SK-N-SH treated with all-trans-retinoic acid at 6 μM for 48 hours (cell line): ENCODE measurements at regions not wholly inside any gene's neighbourhood (a gene's known extent, or its start where the extent isn't known, plus 50 kb on each side); places are given as distances from the start of the nearest gene placed in this dataset.

Source experiments
- ATAC-seq: fragments of 200-7000 bp; cut with Tn5 transposase; 3 replicates; pipeline ENCODE4 v1.9.1; 2020; ENCODE audit warnings: mild to moderate bottlenecking, moderate library complexity
- ARNTL ChIP-seq: fragments of 450-650 bp; formaldehyde crosslinking; IDR thresholded peaks from 2 replicates; pipeline ENCODE4 v1.5.0; 2020; ENCODE audit warnings: low read depth, mild to moderate bottlenecking, moderate library complexity, borderline replicate concordance
- BACH2 ChIP-seq: fragments of 250-450 bp; sonication (Bioruptor Pico); IDR thresholded peaks from 2 replicates; pipeline ENCODE4 v1.9.0; 2021; ENCODE audit warnings: mild to moderate bottlenecking, borderline replicate concordance
- CSRNP3 ChIP-seq: fragments of 250-450 bp; sonication (Bioruptor Pico); IDR thresholded peaks from 2 replicates; pipeline ENCODE4 v1.5.1; 2021; ENCODE audit warnings: mild to moderate bottlenecking, moderate library complexity
- GLIS3 ChIP-seq: fragments of 250-450 bp; sonication (Bioruptor Pico); IDR thresholded peaks from 2 replicates; pipeline ENCODE4 v1.5.0; 2020; ENCODE audit warnings: mild to moderate bottlenecking, moderate library complexity
- OSR1 ChIP-seq: fragments of 250-450 bp; sonication (Bioruptor Pico); IDR thresholded peaks from 2 replicates; pipeline ENCODE4 v1.8.0; 2022; ENCODE audit warnings: moderate library complexity, mild to moderate bottlenecking, inconsistent platforms
- PATZ1 ChIP-seq: fragments of 250-450 bp; sonication (Bioruptor Pico); IDR thresholded peaks from 2 replicates; pipeline ENCODE4 v1.8.0; 2020; ENCODE audit warnings: mild to moderate bottlenecking, moderate library complexity, borderline replicate concordance
- PPARA ChIP-seq: fragments of 250-450 bp; sonication (Bioruptor Pico); IDR thresholded peaks from 2 replicates; pipeline ENCODE4 v1.5.0; 2020; ENCODE audit warnings: mild to moderate bottlenecking, borderline replicate concordance
- RARB ChIP-seq: fragments of 250-450 bp; sonication (Bioruptor Pico); IDR thresholded peaks from 2 replicates; pipeline ENCODE4 v1.8.0; 2021; ENCODE audit warnings: mild to moderate bottlenecking, moderate library complexity
- SNAI2 ChIP-seq: fragments of 250-450 bp; sonication (Bioruptor Pico); IDR thresholded peaks from 2 replicates; pipeline ENCODE4 v1.5.0; 2020; ENCODE audit warnings: mild to moderate bottlenecking, moderate library complexity
- TCF4 ChIP-seq: fragments of 250-450 bp; sonication (Bioruptor Pico); IDR thresholded peaks from 2 replicates; pipeline ENCODE4 v1.8.0; 2021; ENCODE audit warnings: mild to moderate bottlenecking, moderate library complexity, borderline replicate concordance
- TOX ChIP-seq: fragments of 250-450 bp; sonication (Bioruptor Pico); IDR thresholded peaks from 2 replicates; pipeline ENCODE4 v1.8.0; 2021; ENCODE audit warnings: mild to moderate bottlenecking, moderate library complexity, borderline replicate concordance
- ZC3H10 ChIP-seq: fragments of 250-450 bp; sonication (Bioruptor Pico); IDR thresholded peaks from 2 replicates; pipeline ENCODE4 v1.5.1; 2021; ENCODE audit warnings: mild to moderate bottlenecking, moderate library complexity
- ZFP3 ChIP-seq: fragments of 250-450 bp; sonication (Bioruptor Pico); IDR thresholded peaks from 2 replicates; pipeline ENCODE4 v1.5.0; 2020; ENCODE audit warnings: mild to moderate bottlenecking, moderate library complexity
- ZFP30 ChIP-seq: fragments of 450-650 bp; formaldehyde crosslinking; IDR thresholded peaks from 2 replicates; pipeline ENCODE4 v1.5.0; 2022; ENCODE audit warnings: mild to moderate bottlenecking, moderate library complexity
- ZNF565 ChIP-seq: fragments of 450-650 bp; formaldehyde crosslinking; conservative IDR thresholded peaks from 2 replicates; pipeline ENCODE4 v1.5.0; 2020; ENCODE audit warnings: low read depth, mild to moderate bottlenecking, moderate library complexity
- ZNF70 ChIP-seq: fragments of 450-650 bp; formaldehyde crosslinking; IDR thresholded peaks from 2 replicates; pipeline ENCODE4 v1.5.0; 2020; ENCODE audit warnings: mild to moderate bottlenecking, moderate library complexity
- ZNF8 ChIP-seq: fragments of 450-650 bp; formaldehyde crosslinking; IDR thresholded peaks from 2 replicates; pipeline ENCODE4 v1.5.0; 2020; ENCODE audit warnings: mild to moderate bottlenecking, moderate library complexity
- TF ChIP-seq, protein P1 (sequence below): fragments of 250-450 bp; sonication (Bioruptor Pico); IDR thresholded peaks from 2 replicates; pipeline ENCODE4 v1.5.1; 2020; ENCODE audit warnings: low read depth, mild to moderate bottlenecking, moderate library complexity
- TF ChIP-seq, protein P2 (sequence below): fragments of 250-450 bp; sonication (Bioruptor Pico); IDR thresholded peaks from 2 replicates; pipeline ENCODE4 v1.8.0; 2021; ENCODE audit warnings: low read depth, mild to moderate bottlenecking, moderate library complexity, borderline replicate concordance
- TF ChIP-seq, protein P3 (sequence below): fragments of 250-450 bp; sonication (Bioruptor Pico); IDR thresholded peaks from 2 replicates; pipeline ENCODE4 v1.5.0; 2020; ENCODE audit warnings: mild to moderate bottlenecking, moderate library complexity

GRCh38 chr2:224312741-224313140, 89.2 kb downstream of the FAM124B start:
- no peak for ATAC-seq
- TF ChIP-seq ZC3H10 (CRISPR knock-in tag) (no peak), ZNF565 (CRISPR knock-in tag) (no peak), OSR1 (CRISPR knock-in tag) (no peak), ZNF70 (CRISPR knock-in tag) (no peak), PATZ1 (CRISPR knock-in tag) (no peak), GLIS3 (CRISPR knock-in tag) (no peak)
- TF ChIP-seq, protein P1, sequence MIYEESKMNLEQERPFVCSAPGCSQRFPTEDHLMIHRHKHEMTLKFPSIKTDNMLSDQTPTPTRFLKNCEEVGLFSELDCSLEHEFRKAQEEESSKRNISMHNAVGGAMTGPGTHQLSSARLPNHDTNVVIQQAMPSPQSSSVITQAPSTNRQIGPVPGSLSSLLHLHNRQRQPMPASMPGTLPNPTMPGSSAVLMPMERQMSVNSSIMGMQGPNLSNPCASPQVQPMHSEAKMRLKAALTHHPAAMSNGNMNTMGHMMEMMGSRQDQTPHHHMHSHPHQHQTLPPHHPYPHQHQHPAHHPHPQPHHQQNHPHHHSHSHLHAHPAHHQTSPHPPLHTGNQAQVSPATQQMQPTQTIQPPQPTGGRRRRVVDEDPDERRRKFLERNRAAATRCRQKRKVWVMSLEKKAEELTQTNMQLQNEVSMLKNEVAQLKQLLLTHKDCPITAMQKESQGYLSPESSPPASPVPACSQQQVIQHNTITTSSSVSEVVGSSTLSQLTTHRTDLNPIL (CRISPR knock-in tag): no peak
- TF ChIP-seq, protein P2, sequence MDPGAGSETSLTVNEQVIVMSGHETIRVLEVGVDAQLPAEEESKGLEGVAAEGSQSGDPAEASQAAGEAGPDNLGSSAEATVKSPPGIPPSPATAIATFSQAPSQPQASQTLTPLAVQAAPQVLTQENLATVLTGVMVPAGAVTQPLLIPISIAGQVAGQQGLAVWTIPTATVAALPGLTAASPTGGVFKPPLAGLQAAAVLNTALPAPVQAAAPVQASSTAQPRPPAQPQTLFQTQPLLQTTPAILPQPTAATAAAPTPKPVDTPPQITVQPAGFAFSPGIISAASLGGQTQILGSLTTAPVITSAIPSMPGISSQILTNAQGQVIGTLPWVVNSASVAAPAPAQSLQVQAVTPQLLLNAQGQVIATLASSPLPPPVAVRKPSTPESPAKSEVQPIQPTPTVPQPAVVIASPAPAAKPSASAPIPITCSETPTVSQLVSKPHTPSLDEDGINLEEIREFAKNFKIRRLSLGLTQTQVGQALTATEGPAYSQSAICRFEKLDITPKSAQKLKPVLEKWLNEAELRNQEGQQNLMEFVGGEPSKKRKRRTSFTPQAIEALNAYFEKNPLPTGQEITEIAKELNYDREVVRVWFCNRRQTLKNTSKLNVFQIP: no peak
- TF ChIP-seq, all 23 proteins: peak for 0

- TF ChIP-seq BACH2 (no peak), RARB (CRISPR knock-in tag) (no peak), ZNF565 (CRISPR knock-in tag) (no peak), PATZ1 (CRISPR knock-in tag) (no peak), CSRNP3 (CRISPR knock-in tag) (no peak), TCF4 (CRISPR knock-in tag) (no peak), PPARA (no peak), ZFP30 (CRISPR knock-in tag) (no peak), ARNTL (CRISPR knock-in tag) (no peak), GLIS3 (CRISPR knock-in tag) (no peak), SNAI2 (no peak), ZFP3 (CRISPR knock-in tag) (no peak), ZNF8 (CRISPR knock-in tag) (no peak), TOX (CRISPR knock-in tag) (no peak)
- TF ChIP-seq, protein P1 (CRISPR knock-in tag): no peak
- TF ChIP-seq, protein P3, sequence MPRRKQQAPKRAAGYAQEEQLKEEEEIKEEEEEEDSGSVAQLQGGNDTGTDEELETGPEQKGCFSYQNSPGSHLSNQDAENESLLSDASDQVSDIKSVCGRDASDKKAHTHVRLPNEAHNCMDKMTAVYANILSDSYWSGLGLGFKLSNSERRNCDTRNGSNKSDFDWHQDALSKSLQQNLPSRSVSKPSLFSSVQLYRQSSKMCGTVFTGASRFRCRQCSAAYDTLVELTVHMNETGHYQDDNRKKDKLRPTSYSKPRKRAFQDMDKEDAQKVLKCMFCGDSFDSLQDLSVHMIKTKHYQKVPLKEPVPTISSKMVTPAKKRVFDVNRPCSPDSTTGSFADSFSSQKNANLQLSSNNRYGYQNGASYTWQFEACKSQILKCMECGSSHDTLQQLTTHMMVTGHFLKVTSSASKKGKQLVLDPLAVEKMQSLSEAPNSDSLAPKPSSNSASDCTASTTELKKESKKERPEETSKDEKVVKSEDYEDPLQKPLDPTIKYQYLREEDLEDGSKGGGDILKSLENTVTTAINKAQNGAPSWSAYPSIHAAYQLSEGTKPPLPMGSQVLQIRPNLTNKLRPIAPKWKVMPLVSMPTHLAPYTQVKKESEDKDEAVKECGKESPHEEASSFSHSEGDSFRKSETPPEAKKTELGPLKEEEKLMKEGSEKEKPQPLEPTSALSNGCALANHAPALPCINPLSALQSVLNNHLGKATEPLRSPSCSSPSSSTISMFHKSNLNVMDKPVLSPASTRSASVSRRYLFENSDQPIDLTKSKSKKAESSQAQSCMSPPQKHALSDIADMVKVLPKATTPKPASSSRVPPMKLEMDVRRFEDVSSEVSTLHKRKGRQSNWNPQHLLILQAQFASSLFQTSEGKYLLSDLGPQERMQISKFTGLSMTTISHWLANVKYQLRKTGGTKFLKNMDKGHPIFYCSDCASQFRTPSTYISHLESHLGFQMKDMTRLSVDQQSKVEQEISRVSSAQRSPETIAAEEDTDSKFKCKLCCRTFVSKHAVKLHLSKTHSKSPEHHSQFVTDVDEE: no peak
- ATAC-seq: no peak
Observed at GRCh38 chr2:224310943-224311625, 90.8 kb downstream of the FAM124B start.
